ENCODE measurements at regions not wholly inside any gene's neighbourhood (a gene's known extent, or its start where the extent isn't known, plus 50 kb on each side); places are given as distances from the start of the nearest gene placed in this dataset.
"Not testable (repeated sequence)": the region's sequence is repeated elsewhere in the genome, so short reads cannot be mapped to it uniquely, and the experiment has no call there.

DNA sequence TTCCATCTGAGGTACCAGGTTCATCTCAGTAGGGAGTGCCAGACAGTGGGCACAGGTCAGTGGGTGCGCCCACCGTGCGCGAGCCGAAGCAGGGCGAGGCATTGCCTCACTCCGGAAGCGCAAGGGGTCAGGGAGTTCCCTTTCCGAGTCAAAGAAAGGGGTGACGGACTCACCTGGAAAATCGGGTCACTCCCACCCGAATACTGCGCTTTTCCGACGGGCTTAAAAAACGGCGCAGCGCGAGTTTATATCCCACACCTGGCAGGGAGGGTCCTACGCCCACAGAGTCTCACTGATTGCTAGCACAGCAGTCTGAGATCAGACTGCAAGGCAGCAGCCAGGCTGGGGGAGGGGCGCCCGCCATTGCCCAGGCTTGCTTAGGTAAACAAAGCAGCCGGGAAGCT lies 101.5 kb upstream of the POMZP3 start:
- not testable (repeated sequence) for TF ChIP-seq POLR2A (IDR thresholded peaks at IDR 0.05)
- TF ChIP-seq, protein P1, sequence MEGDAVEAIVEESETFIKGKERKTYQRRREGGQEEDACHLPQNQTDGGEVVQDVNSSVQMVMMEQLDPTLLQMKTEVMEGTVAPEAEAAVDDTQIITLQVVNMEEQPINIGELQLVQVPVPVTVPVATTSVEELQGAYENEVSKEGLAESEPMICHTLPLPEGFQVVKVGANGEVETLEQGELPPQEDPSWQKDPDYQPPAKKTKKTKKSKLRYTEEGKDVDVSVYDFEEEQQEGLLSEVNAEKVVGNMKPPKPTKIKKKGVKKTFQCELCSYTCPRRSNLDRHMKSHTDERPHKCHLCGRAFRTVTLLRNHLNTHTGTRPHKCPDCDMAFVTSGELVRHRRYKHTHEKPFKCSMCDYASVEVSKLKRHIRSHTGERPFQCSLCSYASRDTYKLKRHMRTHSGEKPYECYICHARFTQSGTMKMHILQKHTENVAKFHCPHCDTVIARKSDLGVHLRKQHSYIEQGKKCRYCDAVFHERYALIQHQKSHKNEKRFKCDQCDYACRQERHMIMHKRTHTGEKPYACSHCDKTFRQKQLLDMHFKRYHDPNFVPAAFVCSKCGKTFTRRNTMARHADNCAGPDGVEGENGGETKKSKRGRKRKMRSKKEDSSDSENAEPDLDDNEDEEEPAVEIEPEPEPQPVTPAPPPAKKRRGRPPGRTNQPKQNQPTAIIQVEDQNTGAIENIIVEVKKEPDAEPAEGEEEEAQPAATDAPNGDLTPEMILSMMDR (IDR thresholded peaks at IDR 0.05 in 8 of 11, conservative IDR thresholded peaks at IDR 0.05 in 3 of 11): not testable (repeated sequence)
